Heart right ventricle (tissue), 16 donors: ENCODE measurements at regions not wholly inside any gene's neighbourhood (a gene's known extent, or its start where the extent isn't known, plus 50 kb on each side); places are given as distances from the start of the nearest gene placed in this dataset.

Experiments
- ATAC-seq, 8 donors: fragments of 200-7000 bp; cut with Tn5 transposase; one replicate each; pipeline ENCODE4 v1.9.1; 2020; ENCODE audit warnings: mild to moderate bottlenecking in 8 of 8, moderate library complexity in 8 of 8, moderate number of reproducible peaks in 1 of 8
- DNase-seq, 2 donors: peaks; one replicate each; pipeline ENCODE4 v3.0.0-alpha.2; 2020
- H3K27ac ChIP-seq, 10 donors: fragments of 200-600 bp; sonication (generic) in 2 of 10; one replicate each; pipeline versions ENCODE4 v1.5.0 to v1.8.0; 2020 to 2022; ENCODE audit warnings: mild to moderate bottlenecking in 3 of 10
- H3K27me3 ChIP-seq, 7 donors: fragments of 200-600 bp; one replicate each; pipeline ENCODE4 v1.8.0; 2021 to 2022; ENCODE audit warnings: mild to moderate bottlenecking in 2 of 7
- H3K36me3 ChIP-seq, 9 donors: fragments of 200-600 bp; sonication (generic) in 1 of 9; one replicate each; pipeline versions ENCODE4 v1.5.0 to v1.8.0; 2020 to 2022; ENCODE audit warnings: mild to moderate bottlenecking in 2 of 9
- H3K4me1 ChIP-seq, 9 donors: fragments of 200-600 bp; sonication (generic) in 1 of 9; one replicate each; pipeline versions ENCODE4 v1.5.0 to v1.8.0; 2020 to 2022; ENCODE audit warnings: mild to moderate bottlenecking in 4 of 9
- H3K4me3 ChIP-seq, 10 donors: fragments of 200-600 bp; sonication (generic) in 2 of 10; one replicate each; pipeline versions ENCODE4 v1.5.0 to v1.8.0; 2020 to 2022; ENCODE audit warnings: mild to moderate bottlenecking in 7 of 10, moderate library complexity in 2 of 10
- H3K9me3 ChIP-seq, 11 donors: fragments of 200-600 bp in 10 of 11; sonication (generic) in 2 of 11; one replicate each; pipeline versions ENCODE4 v1.5.0 to v1.8.0; 2013 to 2022; ENCODE audit warnings: mild to moderate bottlenecking in 2 of 11, control low read depth in 1 of 11, moderate library complexity in 1 of 11
- CTCF ChIP-seq, 9 donors: fragments of 200-600 bp; sonication (generic) in 2 of 9; IDR thresholded peaks; one replicate each; pipeline versions ENCODE4 v1.5.0 to v1.8.0; 2021 to 2022; ENCODE audit warnings: antibody characterized with exemption in 9 of 9, mild to moderate bottlenecking in 5 of 9, moderate library complexity in 1 of 9
- WGBS, 2 donors: extraction: QIAGEN DNeasy Blood & Tissue Kit; methylation state at CpG; one replicate each; pipeline ENCODE4 v1.1.7; 2013; ENCODE audit warnings: inconsistent platforms in 1 of 2; 5-methylcytosine and 5-hydroxymethylcytosine counted together
- intact Hi-C, 10 donors: fragments of 100-400 bp; cut with DNase I; formaldehyde crosslinking; loops; one replicate each; pipeline versions ENCODE4 v1.11.1 to v1.14.2; 2022
- donor health status: Arrhythmogenic right ventricular cardiomyopathy.
- donor health status: ischemic (EF 13 %, LVEDD 7.1; RV severe dilation, severe dysfunction).
- donor health status: healthy with polysubstance abuse.
- donor health status: DM: no; HTN: yes; CAD: no.
- donor health status: DM: no; HTN: no; CAD: no.
- donor health status: ischemic (EF 25% LVEDD 6.9; RV normal size, moderate dysfunction).
- donor health status: ischemic (EF 25% LVEDD 5.7; RV mildly dilated, moderate dysfunction).
- donor health status: healthy.
- donor health status: DM: yes; HTN: yes; CAD: no.
- donor health status: Ischemic cardiomyopathy.
- donor health status: ischemic (EF 35%, LVEDD 5.7; RV mildly dilated, moderate dysfunction).
- donor health status: nonischemic (EF 11% LVEDD 7.7; RV severe dilation, severe dysfunction).
- donor health status: DM: yes; HTN: yes; CAD: no.
- donor health status: PGD.
- donor health status: ischemic (EF 29% LVEDD 5.4; RV normal size, mild dysfunction).
- donor health status: nonischemic (EF 23%, LVEDD 6.1; RV moderate dilation, normal function).

DNA sequence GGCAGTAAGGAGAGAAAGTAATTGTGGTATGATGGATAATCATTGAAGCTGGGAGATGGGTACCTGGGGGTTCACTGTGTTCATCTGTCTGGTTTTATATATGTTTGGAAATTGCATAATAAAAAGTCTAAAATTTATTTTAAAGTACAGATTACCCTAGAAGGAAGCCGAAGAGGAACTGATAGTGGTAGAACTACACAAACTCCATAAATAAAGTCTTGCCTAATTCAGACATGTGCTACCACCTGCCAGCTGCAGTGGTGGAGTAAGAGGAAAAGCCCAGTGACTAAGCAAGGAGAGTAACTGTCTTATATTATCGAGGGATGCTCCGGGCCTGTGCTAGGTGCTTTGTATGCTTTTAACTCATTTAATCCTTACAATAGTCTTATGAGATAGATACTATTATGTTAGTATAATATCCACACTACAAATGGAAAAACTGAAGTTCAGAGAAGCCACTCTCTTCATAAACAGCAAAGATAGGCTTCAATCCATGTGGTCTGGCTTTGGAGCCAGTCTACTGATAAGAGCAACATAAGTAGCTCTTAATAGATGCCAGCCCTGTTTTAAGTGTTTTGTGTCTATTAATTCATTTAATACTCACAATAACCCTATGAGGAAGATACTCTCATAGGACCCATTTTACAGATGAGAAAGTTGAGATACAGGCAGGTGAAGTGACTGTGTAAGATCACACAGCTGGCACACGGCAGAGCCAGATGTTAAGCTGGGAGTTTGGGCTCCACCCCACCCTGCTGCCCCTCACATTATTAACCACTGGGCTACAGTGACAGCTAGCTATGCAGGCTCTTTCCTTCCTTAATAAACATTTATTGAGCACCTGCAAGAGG, 56.8 kb upstream of the HNRNPU start:
- no peaks in the 10 kb centered on the region for H3K36me3 ChIP-seq
- H3K27ac ChIP-seq, result peak overlapping the region in 1 of 10 donors; percentile 49
- peaks cover 0 to 31% (median 13%) of the 10 kb centered on the region in 9 donors for H3K4me1 ChIP-seq
- DNase-seq (peak in 1 of 2 donors; percentile 11), ATAC-seq (peak in 5 of 8 donors; percentile 50 to 74 (median 64))
- no peak for TF ChIP-seq CTCF (IDR thresholded peaks at IDR 0.05)
- WGBS, 2 donors, result 45 to 54% methylated on average over 4 of the region's 4 CpGs
- H3K9me3 ChIP-seq, result no peaks in the 10 kb centered on the region
- intact Hi-C loops, result no loop called here
- H3K27me3 ChIP-seq, result peaks cover 0 to 6% (median 0%) of the 10 kb centered on the region in 7 donors
- H3K4me3 ChIP-seq, result no peak overlapping the region

- peak overlapping the region in 5 of 10 donors; percentile 55 to 74 (median 66) for H3K27ac ChIP-seq
- intact Hi-C loops, result loop anchor here in 1 of 10 donors (5.0 kb wide), 1 partner anchor 48 kb away; a partner anchor contains a TSS
- H3K27me3 ChIP-seq, result peaks cover 0 to 6% (median 0%) of the 10 kb centered on the region in 7 donors
- TF ChIP-seq CTCF (IDR thresholded peaks at IDR 0.05), result no peak
- peaks cover 0 to 31% (median 13%) of the 10 kb centered on the region in 9 donors for H3K4me1 ChIP-seq
- H3K36me3 ChIP-seq, result no peaks in the 10 kb centered on the region
- no peaks in the 10 kb centered on the region for H3K9me3 ChIP-seq
- 60 to 67% methylated on average over 9 of the region's 9 CpGs for WGBS, 2 donors
- DNase-seq, result no peak
- peak overlapping the region in 9 of 10 donors; percentile 38 to 62 (median 55) for H3K4me3 ChIP-seq
- ATAC-seq, result peak in 4 of 8 donors; percentile 35 to 56 (median 44)
Measured at GRCh38 chr1:244919320-244920282, 55.3 kb upstream of the HNRNPU start.

GRCh38 chr1:244918421-244919319, 54.3 kb upstream of the HNRNPU start:
- Histone ChIP-seq H3K4me1 (peaks cover 0 to 31% (median 13%) of the 10 kb centered on the region in 9 donors), H3K27me3 (peaks cover 0 to 6% (median 0%) of the 10 kb centered on the region in 7 donors), H3K36me3 (no peaks in the 10 kb centered on the region), H3K4me3 (peak overlapping the region; percentile 13 to 62 (median 55)), H3K27ac (peak overlapping the region in 7 of 10 donors; percentile 30 to 74 (median 57)), H3K9me3 (no peaks in the 10 kb centered on the region)
- TF ChIP-seq CTCF (IDR thresholded peaks at IDR 0.05), result peak in 5 of 9 donors; percentile 11 to 47 (median 20)
- intact Hi-C loops, result loop anchor here in 1 of 10 donors (5.0 kb wide), 1 partner anchor 49 kb away; a partner anchor contains a TSS
- peak; percentile 84 to 96 (median 92) for ATAC-seq
- DNase-seq, result peak; percentile 29 to 38
- WGBS, 2 donors, result 6% methylated on average over 62 of the region's 62 CpGs
